ENCODE measurements at regions not wholly inside any gene's neighbourhood (a gene's known extent, or its start where the extent isn't known, plus 50 kb on each side); places are given as distances from the start of the nearest gene placed in this dataset.

DNA sequence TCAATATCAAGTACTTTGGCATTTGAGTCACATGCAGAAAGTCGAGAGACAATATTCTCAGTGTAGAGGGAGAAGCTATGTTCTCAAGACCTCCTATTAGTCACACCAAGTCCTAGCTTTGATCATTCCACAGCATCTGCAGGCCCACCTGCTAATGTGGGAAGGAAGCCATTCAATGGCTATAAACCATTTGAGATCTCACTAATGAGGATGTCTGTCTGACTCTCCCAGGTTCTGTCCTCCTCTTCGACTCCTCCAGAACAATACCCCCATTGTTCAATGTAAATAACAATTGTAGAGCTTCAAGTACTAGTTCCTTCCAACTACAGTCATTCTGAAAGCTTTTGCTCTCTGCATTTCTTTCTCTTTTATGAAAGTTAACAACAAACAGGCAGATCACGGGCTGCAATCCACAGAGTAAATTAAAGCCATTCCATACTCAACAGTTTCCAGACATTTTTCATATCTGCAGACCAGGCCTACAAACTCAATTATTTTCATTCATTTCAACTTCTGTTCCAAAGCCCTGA, 140.2 kb upstream of the EDNRA start:
- no peak overlapping the region for H3K4me3 ChIP-seq (ENCODE audit: low read depth, low read length)
- no peak for DNase-seq (ENCODE audit: low read depth)
- TF ChIP-seq, protein P1, sequence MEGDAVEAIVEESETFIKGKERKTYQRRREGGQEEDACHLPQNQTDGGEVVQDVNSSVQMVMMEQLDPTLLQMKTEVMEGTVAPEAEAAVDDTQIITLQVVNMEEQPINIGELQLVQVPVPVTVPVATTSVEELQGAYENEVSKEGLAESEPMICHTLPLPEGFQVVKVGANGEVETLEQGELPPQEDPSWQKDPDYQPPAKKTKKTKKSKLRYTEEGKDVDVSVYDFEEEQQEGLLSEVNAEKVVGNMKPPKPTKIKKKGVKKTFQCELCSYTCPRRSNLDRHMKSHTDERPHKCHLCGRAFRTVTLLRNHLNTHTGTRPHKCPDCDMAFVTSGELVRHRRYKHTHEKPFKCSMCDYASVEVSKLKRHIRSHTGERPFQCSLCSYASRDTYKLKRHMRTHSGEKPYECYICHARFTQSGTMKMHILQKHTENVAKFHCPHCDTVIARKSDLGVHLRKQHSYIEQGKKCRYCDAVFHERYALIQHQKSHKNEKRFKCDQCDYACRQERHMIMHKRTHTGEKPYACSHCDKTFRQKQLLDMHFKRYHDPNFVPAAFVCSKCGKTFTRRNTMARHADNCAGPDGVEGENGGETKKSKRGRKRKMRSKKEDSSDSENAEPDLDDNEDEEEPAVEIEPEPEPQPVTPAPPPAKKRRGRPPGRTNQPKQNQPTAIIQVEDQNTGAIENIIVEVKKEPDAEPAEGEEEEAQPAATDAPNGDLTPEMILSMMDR (conservative IDR thresholded peaks at IDR 0.05; ENCODE audit: low read depth, low read length): no peak

DNA sequence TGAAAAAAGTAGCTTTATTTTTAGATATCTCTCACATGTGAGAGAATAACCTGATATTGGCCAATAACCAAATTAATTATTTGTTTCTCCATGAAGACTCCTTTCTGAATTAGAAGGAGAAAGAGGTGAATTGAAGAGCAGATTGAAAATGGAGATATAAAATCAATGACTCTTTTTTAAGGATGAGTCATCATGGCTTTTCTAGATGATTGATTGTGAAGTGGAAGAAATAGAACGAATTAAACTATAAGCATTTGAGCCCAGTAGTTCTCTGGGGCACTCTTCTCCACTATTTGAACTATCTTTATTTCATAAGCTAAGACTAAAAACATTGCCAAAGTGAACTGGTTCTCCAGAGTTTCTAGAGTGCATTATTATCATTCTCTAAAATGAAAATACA, 137.2 kb upstream of the EDNRA start:
- DNase-seq (ENCODE audit: low read depth): no peak
- TF ChIP-seq, protein P1 (conservative IDR thresholded peaks at IDR 0.05; ENCODE audit: low read depth, low read length): no peak
- H3K4me3 ChIP-seq (ENCODE audit: low read depth, low read length): no peak overlapping the region

- no peak for DNase-seq (ENCODE audit: low read depth)
- no peak overlapping the region for H3K4me3 ChIP-seq (ENCODE audit: low read depth, low read length)
- TF ChIP-seq, protein P1 (conservative IDR thresholded peaks at IDR 0.05; ENCODE audit: low read depth, low read length): no peak
Measured at GRCh38 chr4:147345662-147346061, 135.2 kb upstream of the EDNRA start.

- DNase-seq (ENCODE audit: low read depth): no peak
Measured at GRCh38 chr4:147347217-147347616, 133.7 kb upstream of the EDNRA start.

GRCh38 chr4:147349193-147349592, 131.7 kb upstream of the EDNRA start:
- no peak for DNase-seq (ENCODE audit: low read depth)
- TF ChIP-seq, protein P1 (conservative IDR thresholded peaks at IDR 0.05; ENCODE audit: low read depth, low read length): no peak
- no peak overlapping the region for H3K4me3 ChIP-seq (ENCODE audit: low read depth, low read length)

More at GRCh38 chr4:147347217-147347616, 133.7 kb upstream of the EDNRA start:
- TF ChIP-seq, protein P1 (conservative IDR thresholded peaks at IDR 0.05; ENCODE audit: low read depth, low read length): no peak
- no peak overlapping the region for H3K4me3 ChIP-seq (ENCODE audit: low read depth, low read length)

- TF ChIP-seq, protein P1 (conservative IDR thresholded peaks at IDR 0.05; ENCODE audit: low read depth, low read length): no peak
- H3K4me3 ChIP-seq (ENCODE audit: low read depth, low read length): no peak overlapping the region
- DNase-seq (ENCODE audit: low read depth): no peak
Measured at GRCh38 chr4:147351083-147351787, 129.7 kb upstream of the EDNRA start.

GRCh38 chr4:147354237-147354636, 126.7 kb upstream of the EDNRA start:
- no peak for DNase-seq (ENCODE audit: low read depth)
- TF ChIP-seq, protein P1 (conservative IDR thresholded peaks at IDR 0.05; ENCODE audit: low read depth, low read length): no peak
- no peak overlapping the region for H3K4me3 ChIP-seq (ENCODE audit: low read depth, low read length)
